Sigmoid colon (tissue), 4 donors: ENCODE measurements at regions not wholly inside any gene's neighbourhood (a gene's known extent, or its start where the extent isn't known, plus 50 kb on each side); places are given as distances from the start of the nearest gene placed in this dataset.

Experiments
- CTCF ChIP-seq, 4 experiments: fragments of 450-650 bp in 3 of 4; fragments of 200-600 bp in 1 of 4; IDR thresholded peaks; one replicate each; pipeline ENCODE4 v1.5.1; 2016 to 2019; ENCODE audit warnings: antibody characterized with exemption in 4 of 4, mild to moderate bottlenecking in 3 of 4, moderate library complexity in 2 of 4
- EP300 ChIP-seq, 4 donors: sonication (generic); formaldehyde crosslinking; IDR thresholded peaks; one replicate each; pipeline ENCODE4 v1.6.1; 2017; ENCODE audit warnings: antibody characterized with exemption in 4 of 4
- POLR2A ChIP-seq, 2 donors: fragments of 450-650 bp; IDR thresholded peaks; one replicate each; pipeline ENCODE4 v1.6.1; 2016; ENCODE audit warnings: antibody characterized with exemption in 2 of 2, mild to moderate bottlenecking in 2 of 2, moderate library complexity in 2 of 2
- POLR2AphosphoS5 ChIP-seq, 4 donors: sonication (generic); formaldehyde crosslinking; IDR thresholded peaks; one replicate each; pipeline ENCODE4 v1.6.1; 2017; ENCODE audit warnings: antibody characterized with exemption in 4 of 4

- TF ChIP-seq CTCF (IDR thresholded peaks at IDR 0.05) (no peak), POLR2AphosphoS5 (IDR thresholded peaks at IDR 0.05) (no peak), POLR2A (IDR thresholded peaks at IDR 0.05) (no peak), EP300 (IDR thresholded peaks at IDR 0.05) (no peak)
Observed at GRCh38 chr3:7820969-7821368, 680.7 kb upstream of the LMCD1 start.
